Left ventricle myocardium superior (tissue), 1 donor: ENCODE measurements at regions not wholly inside any gene's neighbourhood (a gene's known extent, or its start where the extent isn't known, plus 50 kb on each side); places are given as distances from the start of the nearest gene placed in this dataset.
A peak's percentile ranks its signal among the peaks of the same experiment; 100 is the strongest.

Experiments used
- ATAC-seq: fragments of 200-7000 bp; cut with Tn5 transposase; one replicate; pipeline ENCODE4 v1.9.1; 2020; ENCODE audit warnings: mild to moderate bottlenecking, moderate library complexity
- DNase-seq: peaks from one replicate; pipeline ENCODE4 v3.0.0-alpha.2; 2020
- intact Hi-C: fragments of 100-400 bp; cut with micrococcal nuclease; formaldehyde crosslinking; loops from one replicate; pipeline ENCODE4 v1.11.0; 2022
- donor health status: DM: no; HTN: yes; CAD: no; lungs with severe emphysema.

DNA sequence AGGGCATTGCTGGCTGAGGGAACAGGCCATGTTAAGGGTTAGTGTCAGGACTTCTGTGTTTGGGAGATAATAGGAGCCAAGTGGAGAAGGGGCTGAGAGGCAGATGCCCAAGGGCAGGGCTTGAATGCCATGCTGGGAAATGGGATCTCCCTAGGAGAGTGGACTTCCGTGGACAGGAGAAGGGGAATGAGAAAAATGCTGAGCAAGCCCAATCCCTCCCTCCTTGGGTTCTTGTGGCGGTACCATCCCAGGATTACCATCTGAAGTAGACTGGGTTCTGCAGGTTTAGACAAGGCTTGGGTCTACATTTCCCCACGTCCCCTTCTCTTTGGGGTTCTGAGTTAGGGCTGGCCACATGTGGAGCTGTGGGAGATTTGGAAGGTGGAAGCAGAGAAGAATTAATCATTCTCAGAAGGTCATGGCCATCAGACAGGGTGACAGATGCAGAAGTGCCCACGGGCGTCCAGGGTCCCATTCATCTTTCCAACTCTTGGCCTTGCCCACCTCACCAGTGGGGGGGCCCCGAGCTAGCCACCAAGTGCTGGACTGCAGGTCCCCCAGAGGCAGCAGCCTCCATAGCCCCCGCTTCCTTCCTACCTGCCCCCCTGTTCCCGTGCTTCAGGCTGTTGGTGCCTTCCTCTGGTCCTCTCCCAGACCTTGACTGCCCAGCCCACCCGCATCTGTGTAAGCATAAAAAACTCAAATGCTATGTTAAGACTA lies 354.8 kb downstream of the RPS24 start:
- intact Hi-C loops, result no loop called here
- DNase-seq, result no peak
- ATAC-seq, result no peak

GRCh38 chr10:78389419-78389818 lies 355.8 kb downstream of the RPS24 start:
- ATAC-seq (peak; percentile 65), DNase-seq (peak; percentile 68)

DNA sequence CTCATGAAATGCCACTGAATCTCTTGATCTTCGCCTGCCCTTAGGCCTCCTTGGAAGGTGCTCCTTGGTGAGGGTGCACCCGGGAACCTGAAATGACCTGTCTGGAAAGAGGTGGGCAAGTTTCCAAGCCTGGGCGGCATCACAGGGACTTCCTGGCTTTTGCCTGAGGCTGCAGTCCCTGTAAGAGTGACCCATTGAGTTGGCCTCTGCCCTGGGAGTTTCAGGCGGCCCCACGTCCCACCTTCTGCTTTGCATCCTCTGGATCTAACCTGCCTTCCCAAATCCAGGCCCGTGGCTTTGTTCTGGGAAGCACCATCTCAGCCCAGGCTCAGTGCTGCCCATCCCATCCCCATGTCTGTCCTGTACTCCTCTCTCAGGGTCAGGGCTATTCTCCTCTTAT lies 356.4 kb downstream of the RPS24 start:
- intact Hi-C loops, result no loop called here
- DNase-seq (no peak), ATAC-seq (no peak)

More at GRCh38 chr10:78389419-78389818, 355.8 kb downstream of the RPS24 start:
- intact Hi-C loops, result no loop called here

DNA sequence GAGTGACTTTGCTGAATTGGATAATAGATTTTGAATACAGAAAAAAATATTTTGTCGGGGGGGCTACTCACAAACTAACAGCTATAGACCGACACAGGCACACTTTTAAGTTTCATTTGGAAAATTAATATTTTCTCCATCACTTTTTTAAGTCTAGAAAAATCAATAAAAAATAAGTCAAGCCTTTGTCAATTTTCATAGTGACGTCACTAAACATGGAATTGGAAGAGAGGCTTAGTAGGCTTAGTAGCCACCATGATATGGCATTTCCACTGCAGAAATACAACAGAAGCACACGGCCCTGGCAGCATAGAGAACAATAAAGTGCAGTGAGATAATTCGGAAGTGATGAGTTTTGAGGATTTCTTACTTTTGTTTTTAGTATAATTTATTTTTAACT lies 357.2 kb downstream of the RPS24 start:
- intact Hi-C loops, result no loop called here
- no peak for ATAC-seq
- no peak for DNase-seq

DNA sequence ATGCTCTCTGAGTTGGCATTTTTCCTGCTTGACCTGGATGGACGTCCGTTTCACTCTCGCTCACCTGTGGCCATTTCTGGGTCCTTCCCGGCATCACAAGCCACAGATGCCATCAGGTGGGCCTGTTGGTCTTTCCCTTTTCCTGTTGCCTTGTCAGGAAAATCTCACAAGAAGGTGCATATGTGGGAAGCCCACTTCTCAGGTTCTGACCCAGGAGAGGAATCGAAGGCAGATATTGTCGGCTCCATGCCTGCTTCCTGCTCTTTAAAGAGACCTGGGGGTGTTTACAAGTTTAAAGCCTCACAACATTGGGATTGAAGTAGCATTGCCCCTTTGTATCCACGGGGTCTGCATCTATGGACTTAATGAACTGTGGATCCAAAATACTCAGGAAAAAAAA lies 357.9 kb downstream of the RPS24 start:
- intact Hi-C loops, result no loop called here
- ATAC-seq (no peak), DNase-seq (no peak)

GRCh38 chr10:78392197-78392596 lies 358.5 kb downstream of the RPS24 start:
- no peak for DNase-seq
- intact Hi-C loops, result no loop called here
- ATAC-seq, result no peak

DNA sequence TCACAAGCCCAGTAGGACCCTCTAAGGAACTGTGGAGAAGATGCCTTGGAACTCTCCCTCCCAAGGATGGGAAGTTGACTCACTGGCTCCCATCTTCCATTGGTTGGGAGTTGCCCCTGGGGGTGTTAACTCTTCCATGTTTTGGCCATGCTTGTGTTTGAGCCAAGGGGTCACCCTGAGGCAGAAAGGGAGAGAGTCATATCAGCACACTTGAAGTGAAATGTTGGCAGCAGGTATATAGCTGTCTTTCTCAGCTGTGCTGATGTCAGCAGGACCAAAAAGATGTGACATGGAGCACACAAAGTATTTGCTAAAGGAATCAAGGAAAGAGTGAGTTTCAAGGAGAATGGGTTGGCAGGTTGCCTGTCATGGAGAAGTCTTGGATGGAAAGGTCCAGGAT lies 359.4 kb downstream of the RPS24 start:
- ATAC-seq (peak; percentile 75), DNase-seq (no peak)
- intact Hi-C loops, result no loop called here

DNA sequence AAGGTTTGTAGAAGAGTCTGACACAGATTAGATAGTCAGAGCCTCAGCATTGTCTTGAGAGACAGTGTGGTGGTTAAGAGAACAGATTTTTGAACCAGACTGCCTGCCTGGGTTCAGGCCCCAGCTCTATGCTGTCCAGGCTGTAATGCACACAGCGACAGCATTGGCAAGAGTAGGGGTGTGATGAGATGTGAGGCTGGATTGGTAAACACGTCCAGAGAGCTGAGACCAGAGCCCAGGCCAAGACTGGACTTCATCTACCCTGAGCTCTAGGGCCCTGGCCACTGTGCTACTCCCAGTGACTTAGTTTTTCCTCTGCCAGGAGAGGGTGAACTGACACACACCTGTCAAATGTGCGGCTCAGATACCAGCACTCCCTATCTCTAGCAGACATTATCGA lies 360.4 kb downstream of the RPS24 start:
- no peak for DNase-seq
- intact Hi-C loops, result no loop called here
- ATAC-seq, result peak; percentile 52

GRCh38 chr10:78395162-78395561 lies 361.5 kb downstream of the RPS24 start:
- DNase-seq (no peak), ATAC-seq (no peak)
- intact Hi-C loops, result no loop called here

DNA sequence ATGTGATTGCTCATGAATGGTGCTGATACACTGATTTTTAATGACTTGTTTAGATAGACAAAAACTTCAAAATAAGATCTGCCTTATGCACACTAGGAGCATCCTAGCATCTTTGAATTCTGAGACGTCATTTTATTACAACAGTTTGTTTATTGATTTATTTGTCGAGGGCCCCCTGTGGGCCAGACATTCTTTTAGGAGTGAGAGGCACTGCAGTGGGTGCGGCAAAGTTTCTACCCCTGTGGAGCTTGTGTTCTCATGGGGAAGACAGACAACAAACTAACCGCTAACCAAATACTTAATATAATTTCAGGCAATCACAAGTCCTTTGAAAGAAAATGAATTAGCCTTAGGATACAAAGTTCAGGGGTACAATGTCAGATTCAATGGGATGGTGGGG lies 363.1 kb downstream of the RPS24 start:
- DNase-seq, result no peak
- ATAC-seq, result no peak
- intact Hi-C loops, result no loop called here

DNA sequence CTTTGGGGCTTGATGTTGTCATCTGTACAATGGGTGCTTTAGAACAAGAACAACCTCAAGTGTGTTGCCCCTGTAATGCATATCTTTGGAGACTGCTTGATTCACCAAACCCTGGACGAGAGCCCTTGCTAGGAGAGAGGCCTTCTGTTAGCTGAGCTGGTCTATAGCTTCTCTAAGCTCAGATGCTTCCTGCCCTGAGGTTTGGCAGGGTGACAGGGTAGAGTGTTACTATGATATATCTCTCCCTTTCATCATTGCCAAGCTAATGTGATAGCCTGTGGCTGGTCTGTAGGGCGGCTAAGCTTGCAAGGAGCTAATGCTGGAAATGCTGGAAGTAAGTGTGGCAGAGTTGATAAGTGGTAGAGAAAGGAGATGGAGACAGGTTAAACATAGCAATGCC lies 364.1 kb downstream of the RPS24 start:
- DNase-seq, result no peak
- ATAC-seq, result no peak
- intact Hi-C loops, result no loop called here

DNA sequence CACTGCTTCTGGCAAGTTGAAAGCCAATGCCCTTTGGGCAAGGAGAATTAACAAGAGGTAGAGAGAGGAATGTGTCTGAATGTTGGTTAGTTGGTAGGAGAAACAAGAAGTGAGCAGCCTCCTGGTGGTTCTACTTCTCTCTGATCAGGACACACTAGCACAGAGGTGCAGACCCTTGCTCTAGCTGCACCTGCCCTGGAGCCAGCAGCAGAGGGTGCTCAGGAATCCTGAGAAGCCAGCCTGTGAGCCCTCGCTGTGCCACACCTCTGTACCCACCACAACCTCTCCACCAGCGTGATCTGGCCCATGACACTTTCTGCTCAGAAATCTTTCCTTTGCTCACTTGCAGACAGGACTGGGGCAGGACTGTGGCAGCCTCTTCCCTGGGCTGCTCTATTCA lies 364.7 kb downstream of the RPS24 start:
- no peak for ATAC-seq
- intact Hi-C loops, result no loop called here

DNA sequence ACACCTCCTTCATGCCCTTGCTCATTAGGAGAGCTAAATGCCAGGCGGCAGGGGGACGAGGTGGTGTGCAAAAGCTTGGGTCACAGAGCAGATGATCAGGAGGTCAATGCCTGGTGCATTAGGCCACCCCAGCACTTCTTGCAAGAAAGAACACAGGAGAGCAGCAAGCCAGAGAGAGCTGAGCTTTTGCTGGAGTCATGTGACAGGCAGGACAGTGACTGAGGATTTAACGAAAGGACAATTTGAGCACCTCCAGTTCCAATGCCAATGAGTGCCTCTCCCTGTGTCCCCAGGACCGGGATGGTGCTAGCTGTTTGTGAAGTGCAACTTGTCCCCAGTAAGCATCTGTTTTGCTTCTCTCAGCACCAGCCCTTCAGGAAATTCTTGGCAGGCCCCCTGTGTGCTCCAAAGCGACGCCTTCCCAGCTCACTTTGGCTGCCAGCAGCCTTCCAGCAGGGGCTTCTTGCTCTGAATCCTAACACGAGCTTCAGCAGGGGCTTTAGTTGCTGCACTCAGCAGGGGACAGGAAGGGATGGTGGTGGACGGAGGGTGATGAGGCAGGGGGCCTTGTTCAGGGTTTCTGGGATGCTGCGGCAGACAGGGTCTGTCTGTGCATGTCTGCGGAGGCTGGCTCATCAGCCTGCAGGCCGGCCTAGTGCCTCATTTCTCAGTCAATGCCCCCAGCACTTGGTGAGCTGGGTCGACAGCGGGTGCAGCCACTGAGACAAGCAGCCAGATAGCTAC lies 368.1 kb downstream of the RPS24 start:
- DNase-seq, result peak; percentile 73
- peak; percentile 94 for ATAC-seq
- intact Hi-C loops, result no loop called here

More for the DNA sequence above, 364.7 kb downstream of the RPS24 start:
- no peak for DNase-seq

DNA sequence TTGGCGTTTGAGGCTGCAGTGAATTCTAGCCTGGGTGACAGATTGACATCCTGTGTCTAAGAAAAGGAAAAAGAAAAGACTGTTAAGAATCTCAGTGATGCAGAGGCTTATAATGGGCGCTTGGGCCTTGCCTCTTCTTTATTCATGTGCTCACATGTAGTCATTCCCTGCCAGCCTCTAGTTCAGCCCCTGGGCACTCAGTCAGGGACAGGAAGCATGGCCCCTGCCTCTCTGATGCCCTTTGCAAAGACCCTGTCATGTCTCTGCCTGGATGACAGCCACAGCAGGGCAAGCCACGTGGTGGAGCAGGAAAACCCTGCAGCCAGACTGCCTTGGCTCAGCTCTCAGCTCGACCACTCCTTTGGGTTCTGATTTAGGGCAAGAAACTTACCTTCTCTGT lies 368.9 kb downstream of the RPS24 start:
- DNase-seq (no peak), ATAC-seq (peak; percentile 26)
- intact Hi-C loops, result no loop called here

DNA sequence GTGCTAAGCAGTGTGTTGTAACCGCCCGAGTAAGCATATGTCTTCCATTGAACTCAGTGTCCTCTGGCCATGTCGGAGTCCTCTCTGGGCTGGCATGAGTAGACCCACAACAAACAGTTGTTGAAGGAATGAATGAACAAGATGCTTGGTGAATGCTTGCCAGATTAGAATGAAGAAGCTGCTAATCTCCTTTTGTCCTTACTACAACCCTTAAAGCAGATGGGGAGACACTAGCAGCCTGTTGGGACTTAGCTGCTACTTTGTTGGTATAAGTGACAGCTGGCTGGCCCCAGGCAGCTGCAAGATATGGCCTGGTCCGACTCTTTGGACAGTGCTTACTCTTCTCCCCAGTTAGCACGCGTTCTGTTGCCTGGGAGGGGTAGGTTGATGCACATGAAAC lies 370.1 kb downstream of the RPS24 start:
- ATAC-seq (no peak), DNase-seq (no peak)
- intact Hi-C loops, result no loop called here

DNA sequence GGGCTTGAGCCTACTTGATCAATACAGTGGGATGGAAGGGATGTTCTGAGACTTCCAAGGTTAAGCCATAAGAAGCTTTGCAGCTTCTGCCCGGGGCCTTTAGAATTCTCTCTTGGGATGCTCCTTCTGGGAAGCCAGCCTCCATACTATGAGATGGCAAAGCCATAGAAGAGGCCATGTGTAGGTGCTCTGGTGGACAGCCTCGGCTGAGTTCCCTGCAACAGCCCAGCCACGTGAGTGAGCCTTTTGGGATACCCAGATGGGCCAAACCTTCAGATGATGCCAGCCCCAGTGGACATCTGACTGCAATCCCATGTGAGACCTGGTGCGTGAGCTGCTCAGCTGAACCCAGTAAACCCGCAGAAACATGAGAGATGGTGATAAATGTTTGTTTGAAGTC lies 370.6 kb downstream of the RPS24 start:
- no peak for ATAC-seq
- intact Hi-C loops, result no loop called here
- DNase-seq, result no peak

GRCh38 chr10:78405231-78405630 lies 371.6 kb downstream of the RPS24 start:
- intact Hi-C loops, result no loop called here
- no peak for ATAC-seq
- no peak for DNase-seq

- DNase-seq, result no peak
- no peak for ATAC-seq
- intact Hi-C loops, result no loop called here
Measured at GRCh38 chr10:78405736-78406135, 372.1 kb downstream of the RPS24 start.

GRCh38 chr10:78406648-78407008 lies 373.0 kb downstream of the RPS24 start:
- intact Hi-C loops, result no loop called here
- ATAC-seq, result no peak
- DNase-seq, result no peak

GRCh38 chr10:78407009-78407711 lies 373.5 kb downstream of the RPS24 start:
- peak; percentile 64 for ATAC-seq
- intact Hi-C loops, result no loop called here
- peak; percentile 89 for DNase-seq
